Endothelial cell of umbilical vein (primary cell): ENCODE measurements at regions not wholly inside any gene's neighbourhood (a gene's known extent, or its start where the extent isn't known, plus 50 kb on each side); places are given as distances from the start of the nearest gene placed in this dataset.

Source experiments
- BruUV-seq: library from RNA; stranded (reverse); fragments of 400-500 nt; replicated peaks from 2 replicates; lab custom pipeline; 2021; lab: Mats Ljungman, UMichigan
- CTCF ChIA-PET: fragments of 300-600, 350-600 bp; sonication (Branson Sonifier 250); formaldehyde crosslinking; loops from one replicate; lab custom pipeline; 2021; ENCODE audit warnings: antibody characterized with exemption, inconsistent platforms; lab: Charles Lee
- POLR2A ChIA-PET: fragments of 300-600, 350-600 bp; sonication (Branson Sonifier 250); formaldehyde crosslinking; loops from one replicate; lab custom pipeline; 2021; ENCODE audit warnings: antibody characterized with exemption, inconsistent platforms; lab: Charles Lee
- DNase-seq: peaks from one replicate; pipeline ENCODE4 v3.0.0-alpha.2; 2011; ENCODE audit warnings: low read depth, low spot score
- FAIRE-seq: peaks from 2 replicates; lab custom pipeline; 2011; peaks lifted over from hg19 to GRCh38; lab: Jason Lieb, UNC
- H2AFZ ChIP-seq: 2 replicates; pipeline ENCODE4 v1.6.0; 2012; ENCODE audit warnings: low read depth, low read length, control low read depth, inconsistent platforms
- H3K27ac ChIP-seq: 2 replicates; pipeline ENCODE4 v1.5.1; 2011; ENCODE audit warnings: low read depth, mild to moderate bottlenecking, control low read depth, low read length, moderate library complexity; ENCODE audit not compliant: insufficient read depth
- H3K27me3 ChIP-seq, 2 experiments: 2 replicates each; pipeline versions ENCODE4 v1.6.0 to v1.6.1; 2011; ENCODE audit warnings: low read length in 2 of 2, mixed read lengths in 1 of 2; ENCODE audit not compliant: control insufficient read depth in 2 of 2, insufficient read depth in 2 of 2
- H3K36me3 ChIP-seq, 2 experiments: 2 replicates in 1 of 2; 3 replicates in 1 of 2; pipeline ENCODE4 v1.5.1; 2011; ENCODE audit warnings: low read length in 2 of 2, mild to moderate bottlenecking in 1 of 2, moderate library complexity in 1 of 2; ENCODE audit not compliant: control insufficient read depth in 2 of 2, insufficient read depth in 2 of 2; ENCODE audit errors: extremely low read depth in 1 of 2
- H3K4me1 ChIP-seq: 3 replicates; pipeline ENCODE4 v1.5.1; 2011; ENCODE audit warnings: mild to moderate bottlenecking, low read length; ENCODE audit not compliant: control insufficient read depth, insufficient read depth; ENCODE audit errors: extremely low read depth
- H3K4me2 ChIP-seq: 2 replicates; pipeline ENCODE4 v1.6.1; 2011; ENCODE audit warnings: low read length, control low read depth, mixed read lengths; ENCODE audit not compliant: insufficient read depth
- H3K4me3 ChIP-seq, 3 experiments: fragments of 200-600 bp in 1 of 3; sonication (generic), shearing (Covaris generic) in 1 of 3; replicated peaks in 1 of 3; 2 replicates each; pipeline ENCODE4 v1.5.1; 2011 to 2016; ENCODE audit warnings: control low read depth in 3 of 3, low read length in 3 of 3, mild to moderate bottlenecking in 2 of 3, inconsistent platforms in 1 of 3, low read depth in 1 of 3, moderate library complexity in 1 of 3; ENCODE audit not compliant: insufficient read depth in 1 of 3
- H3K79me2 ChIP-seq: 2 replicates; pipeline ENCODE4 v1.6.0; 2012; ENCODE audit warnings: low read length, inconsistent platforms; ENCODE audit not compliant: control insufficient read depth, insufficient read depth
- H3K9ac ChIP-seq: replicated peaks from 2 replicates; pipeline ENCODE3; 2011; ENCODE audit warnings: low read length, control low read depth; ENCODE audit not compliant: insufficient read depth; ENCODE audit errors: extremely low read depth
- H3K9me1 ChIP-seq: replicated peaks from 3 replicates; pipeline ENCODE4 v1.6.0; 2011; ENCODE audit warnings: mild to moderate bottlenecking, low read length; ENCODE audit not compliant: control insufficient read depth, insufficient read depth; ENCODE audit errors: extremely low read depth
- H3K9me3 ChIP-seq: replicated peaks from 2 replicates; pipeline ENCODE4 v1.5.1; 2012; ENCODE audit warnings: low read length, inconsistent platforms; ENCODE audit not compliant: control insufficient read depth, insufficient read depth
- H4K20me1 ChIP-seq: replicated peaks from 2 replicates; pipeline ENCODE3; 2011; ENCODE audit warnings: mild to moderate bottlenecking, low read length; ENCODE audit not compliant: control insufficient read depth, insufficient read depth; ENCODE audit errors: extremely low read depth
- EZH2 ChIP-seq: IDR thresholded peaks from 2 replicates; pipeline ENCODE4 v1.6.1; 2012; ENCODE audit warnings: borderline replicate concordance, low read depth, mild to moderate bottlenecking, moderate library complexity, low read length, inconsistent platforms; ENCODE audit not compliant: severe bottlenecking
- FOS ChIP-seq: IDR thresholded peaks from 2 replicates; pipeline ENCODE4 v1.6.1; 2011; ENCODE audit warnings: mild to moderate bottlenecking, low read length, moderate library complexity, borderline replicate concordance; ENCODE audit not compliant: insufficient read depth
- POLR2AphosphoS5 ChIP-seq: IDR thresholded peaks from 2 replicates; pipeline ENCODE4 v1.6.1; 2012; ENCODE audit warnings: low read depth, mild to moderate bottlenecking, control low read depth, low read length, moderate library complexity; ENCODE audit not compliant: insufficient read depth
- dilution Hi-C: fragments of 300-500 bp; cut with MboI; formaldehyde crosslinking; loops from one replicate; pipeline ENCODE4 v1.15.0; 2019; ENCODE audit warnings: low sequenced_read_pairs; ENCODE audit not compliant: extremely low pct_ligation_motif_present
- intact Hi-C: fragments of 100-400 bp; cut with micrococcal nuclease; formaldehyde crosslinking; loops from one replicate; pipeline ENCODE4 v1.10.0; 2022
- TF ChIP-seq, protein P1 (sequence below), 2 donors: IDR thresholded peaks; 1 replicate in 1 of 2; 2 replicates in 1 of 2; pipeline ENCODE4 v1.5.1; 2011; ENCODE audit warnings: low read length in 2 of 2, mild to moderate bottlenecking in 2 of 2, moderate library complexity in 2 of 2, control low read depth in 1 of 2, inconsistent platforms in 1 of 2, low read depth in 1 of 2; ENCODE audit not compliant: insufficient read depth in 1 of 2; ENCODE audit errors: extremely low read depth in 1 of 2
- TF ChIP-seq, protein P2 (sequence below): IDR thresholded peaks from 2 replicates; pipeline ENCODE4 v1.6.1; 2011; ENCODE audit not compliant: insufficient read depth, insufficient read length

DNA sequence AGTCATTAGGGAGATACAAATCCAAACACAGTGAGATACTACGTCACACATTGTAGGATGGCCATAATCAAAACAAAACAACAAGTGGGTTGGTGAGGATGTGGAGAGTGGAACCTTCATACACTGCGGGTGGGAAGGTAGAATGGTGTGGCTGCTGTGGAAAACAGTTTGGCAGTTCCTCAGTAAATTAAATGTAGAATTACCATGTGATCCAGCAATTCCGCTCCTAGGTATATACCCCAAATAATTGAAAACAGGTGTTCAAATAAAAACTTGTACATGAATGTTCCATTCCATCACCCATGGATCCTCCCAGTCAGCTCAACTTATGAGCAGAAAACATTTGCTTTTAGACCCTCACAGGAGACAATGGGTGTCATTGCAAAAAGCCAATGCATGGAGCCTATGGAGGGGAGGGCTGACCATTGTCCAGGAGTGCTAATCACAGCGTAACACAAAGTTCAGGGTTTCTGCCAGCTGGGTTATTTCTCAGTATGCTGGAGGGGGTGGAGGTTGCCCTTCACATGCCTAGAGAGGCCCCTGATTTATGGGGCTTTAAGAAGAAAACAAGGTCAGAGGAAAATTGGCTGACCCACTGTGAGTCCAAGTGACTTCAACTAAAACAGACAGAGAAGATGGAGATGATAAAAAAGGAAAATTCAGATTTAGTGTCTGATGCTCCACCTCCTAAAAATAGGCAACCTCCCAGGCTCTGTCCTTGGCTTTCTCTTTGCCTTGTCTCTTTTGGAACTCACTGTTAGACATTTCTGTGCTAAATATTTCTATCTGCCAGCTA, 124.1 kb downstream of the WDR11 start:
- dilution Hi-C loops (no loop called here), intact Hi-C loops (no loop called here)
- H4K20me1 ChIP-seq = no peaks in the 10 kb centered on the region
- no peaks in the 10 kb centered on the region for H3K9me1 ChIP-seq
- FAIRE-seq (no peak), DNase-seq (no peak)
- H3K36me3 ChIP-seq = no peaks in the 10 kb centered on the region
- no peak overlapping the region for H2AFZ ChIP-seq
- H3K4me2 ChIP-seq = no peak overlapping the region
- H3K4me3 ChIP-seq = no peak overlapping the region
- BruUV-seq = no TSS peak
- no peaks in the 10 kb centered on the region for H3K4me1 ChIP-seq
- no peaks in the 10 kb centered on the region for H3K79me2 ChIP-seq
- H3K27ac ChIP-seq = no peak overlapping the region
- H3K9me3 ChIP-seq = no peaks in the 10 kb centered on the region
- ChIA-PET POLR2A (no interaction called here), CTCF (no interaction called here)
- H3K9ac ChIP-seq = no peak overlapping the region
- no peak for TF ChIP-seq EZH2
- TF ChIP-seq POLR2AphosphoS5 = no peak
- TF ChIP-seq, protein P1, sequence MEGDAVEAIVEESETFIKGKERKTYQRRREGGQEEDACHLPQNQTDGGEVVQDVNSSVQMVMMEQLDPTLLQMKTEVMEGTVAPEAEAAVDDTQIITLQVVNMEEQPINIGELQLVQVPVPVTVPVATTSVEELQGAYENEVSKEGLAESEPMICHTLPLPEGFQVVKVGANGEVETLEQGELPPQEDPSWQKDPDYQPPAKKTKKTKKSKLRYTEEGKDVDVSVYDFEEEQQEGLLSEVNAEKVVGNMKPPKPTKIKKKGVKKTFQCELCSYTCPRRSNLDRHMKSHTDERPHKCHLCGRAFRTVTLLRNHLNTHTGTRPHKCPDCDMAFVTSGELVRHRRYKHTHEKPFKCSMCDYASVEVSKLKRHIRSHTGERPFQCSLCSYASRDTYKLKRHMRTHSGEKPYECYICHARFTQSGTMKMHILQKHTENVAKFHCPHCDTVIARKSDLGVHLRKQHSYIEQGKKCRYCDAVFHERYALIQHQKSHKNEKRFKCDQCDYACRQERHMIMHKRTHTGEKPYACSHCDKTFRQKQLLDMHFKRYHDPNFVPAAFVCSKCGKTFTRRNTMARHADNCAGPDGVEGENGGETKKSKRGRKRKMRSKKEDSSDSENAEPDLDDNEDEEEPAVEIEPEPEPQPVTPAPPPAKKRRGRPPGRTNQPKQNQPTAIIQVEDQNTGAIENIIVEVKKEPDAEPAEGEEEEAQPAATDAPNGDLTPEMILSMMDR (IDR thresholded peaks at IDR 0.05; ENCODE audit: extremely low read depth in 1 of 2, insufficient read depth in 1 of 2, low read depth in 1 of 2, low read length in 2 of 2) = no peak
- TF ChIP-seq, protein P2, sequence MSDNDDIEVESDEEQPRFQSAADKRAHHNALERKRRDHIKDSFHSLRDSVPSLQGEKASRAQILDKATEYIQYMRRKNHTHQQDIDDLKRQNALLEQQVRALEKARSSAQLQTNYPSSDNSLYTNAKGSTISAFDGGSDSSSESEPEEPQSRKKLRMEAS = no peak
- no peak for TF ChIP-seq FOS
- peaks cover 9 to 16% of the 10 kb centered on the region in 2 experiments for H3K27me3 ChIP-seq
